DMS53 treated with DMSO at 0.1 percent for 48 hours (cell line): ENCODE measurements at regions not wholly inside any gene's neighbourhood (a gene's known extent, or its start where the extent isn't known, plus 50 kb on each side); places are given as distances from the start of the nearest gene placed in this dataset.

Experiments
- DNase-seq: peaks from one replicate; lab custom pipeline; 2025; ENCODE audit not compliant: unreplicated experiment; lab: John Stamatoyannopoulos, UW

- peak; percentile 86 for DNase-seq
Observed at GRCh38 chr1:177585302-177586220, 384.3 kb downstream of the SEC16B start.

- DNase-seq, result no peak
Observed at GRCh38 chr1:177573901-177574300, 396.0 kb downstream of the SEC16B start.

- DNase-seq, result no peak
Observed at GRCh38 chr1:177571485-177572076, 398.3 kb downstream of the SEC16B start.

GRCh38 chr1:177571076-177571475, 398.8 kb downstream of the SEC16B start:
- no peak for DNase-seq

GRCh38 chr1:177569476-177569875, 398.7 kb downstream of the BRINP2 start:
- DNase-seq, result no peak

- no peak for DNase-seq
Observed at GRCh38 chr1:177568622-177569021, 397.9 kb downstream of the BRINP2 start.

- DNase-seq, result peak; percentile 20
Observed at GRCh38 chr1:177567393-177567792, 396.6 kb downstream of the BRINP2 start.

DNA sequence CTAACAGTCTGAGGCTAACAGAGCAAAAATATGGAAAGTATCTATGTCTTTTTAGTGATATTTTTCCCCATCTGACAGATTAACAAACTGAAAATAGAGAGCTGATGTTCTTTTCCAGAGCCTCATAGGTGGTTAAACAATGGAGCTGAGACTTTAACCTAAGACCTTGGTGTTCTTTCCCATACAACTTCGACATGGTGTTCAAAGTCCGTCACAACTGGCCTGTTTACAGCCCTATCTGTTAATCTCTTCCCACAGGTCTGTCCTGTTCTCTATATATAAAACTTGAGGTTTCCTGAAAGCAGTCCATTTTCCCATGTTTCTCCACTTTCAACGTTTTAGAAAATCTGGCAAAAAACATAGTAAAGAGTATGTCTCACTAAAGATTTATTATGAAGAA, 395.7 kb downstream of the BRINP2 start:
- no peak for DNase-seq

DNA sequence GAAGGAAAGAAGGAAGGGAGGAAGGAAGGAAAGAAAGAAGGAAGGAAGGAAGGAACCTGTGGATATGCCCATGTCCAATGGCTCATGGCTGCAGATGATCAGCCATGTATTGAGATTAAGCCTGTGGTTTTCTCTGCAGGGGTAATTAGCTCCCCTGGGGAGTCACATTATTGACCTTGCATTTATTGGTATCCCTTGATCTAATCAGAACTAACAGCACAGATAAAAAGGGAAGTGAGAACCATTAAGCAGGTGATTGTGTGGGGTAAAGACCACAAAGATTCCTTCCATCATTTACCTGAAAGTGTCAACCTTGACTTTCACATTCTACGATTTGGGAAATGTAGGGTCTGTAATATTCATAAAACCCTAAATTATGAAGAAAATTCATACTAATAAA, 390.7 kb downstream of the BRINP2 start:
- DNase-seq, result no peak

DNA sequence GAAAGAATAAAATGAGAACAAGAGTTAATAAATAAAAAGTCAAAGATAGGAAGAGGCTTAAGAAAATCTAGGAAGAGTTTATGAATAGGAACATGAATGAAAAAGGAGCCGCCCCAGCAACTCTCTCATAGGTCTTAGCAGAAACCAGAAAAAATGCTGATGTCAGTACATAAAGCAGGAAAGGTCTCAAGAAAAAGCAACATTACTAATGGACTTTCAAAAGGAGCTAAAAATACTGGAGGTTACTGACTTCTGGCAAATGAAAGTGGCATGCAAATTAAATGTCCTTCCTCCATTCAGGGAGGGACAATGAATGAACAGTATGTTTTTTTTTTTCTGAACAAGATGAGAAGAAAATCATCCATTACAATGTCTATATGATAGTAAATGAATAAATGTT, 387.6 kb downstream of the BRINP2 start:
- DNase-seq, result no peak

GRCh38 chr1:177556163-177556562, 385.4 kb downstream of the BRINP2 start:
- no peak for DNase-seq

DNA sequence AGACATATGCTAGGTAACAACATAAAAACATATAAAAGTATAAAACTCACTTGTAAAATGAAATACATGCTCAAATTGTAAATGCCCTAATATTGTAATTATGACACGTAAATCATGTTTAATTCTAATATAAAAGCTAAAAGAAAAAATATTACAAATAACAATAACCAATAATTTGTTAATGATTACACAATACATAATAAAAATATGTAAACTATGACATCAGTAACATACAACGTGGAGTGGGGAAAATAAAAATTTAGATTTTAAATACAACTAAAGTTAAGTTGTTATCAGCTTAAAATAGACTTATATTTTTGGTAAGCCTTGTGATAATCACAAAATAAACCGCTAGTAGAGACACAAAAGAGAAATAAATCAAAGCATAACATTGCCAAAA, 376.4 kb downstream of the BRINP2 start:
- no peak for DNase-seq

- no peak for DNase-seq
Observed at GRCh38 chr1:177546346-177546745, 375.6 kb downstream of the BRINP2 start.

GRCh38 chr1:177526201-177526600, 355.4 kb downstream of the BRINP2 start:
- DNase-seq, result no peak

- no peak for DNase-seq
Observed at GRCh38 chr1:177525176-177525575, 354.4 kb downstream of the BRINP2 start.

DNA sequence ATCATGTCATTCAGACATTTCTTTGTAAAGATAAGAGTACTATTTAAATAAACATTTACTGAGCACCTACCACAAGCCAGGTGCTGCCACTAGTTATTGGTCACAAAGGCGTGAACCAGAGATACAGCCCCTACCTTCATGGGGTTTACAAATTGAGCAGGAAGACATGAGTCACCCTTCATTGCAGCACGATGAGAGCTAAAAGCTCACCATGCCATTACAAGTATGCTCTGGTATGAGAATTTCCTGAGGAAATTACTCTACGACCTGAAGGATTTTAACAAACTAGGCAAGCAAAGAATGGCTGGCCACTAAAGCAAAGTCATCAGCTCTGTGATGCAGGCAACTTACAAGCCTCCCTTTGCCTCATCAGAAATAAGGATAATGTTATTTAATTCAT, 346.8 kb downstream of the BRINP2 start:
- DNase-seq, result no peak

DNA sequence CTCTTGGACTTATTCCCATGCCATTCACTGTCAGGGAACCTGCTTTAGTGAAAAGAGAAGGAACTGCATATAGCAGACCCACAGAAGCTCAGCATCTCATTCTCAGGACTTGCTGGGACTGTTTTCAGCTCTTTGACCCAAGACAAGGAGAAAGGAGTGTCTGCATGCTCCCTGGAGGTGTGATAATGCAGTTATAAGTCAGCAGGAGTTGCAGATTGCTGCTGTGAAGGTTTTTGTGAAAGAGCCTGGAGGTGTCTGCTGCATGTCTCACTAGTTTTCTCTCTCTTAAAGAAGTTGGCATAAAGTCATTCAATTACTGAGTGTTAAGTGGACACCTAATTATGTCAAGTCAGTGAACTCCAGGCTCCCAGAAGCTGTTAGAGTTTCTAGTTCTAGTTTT, 343.4 kb downstream of the BRINP2 start:
- no peak for DNase-seq

GRCh38 chr1:177511036-177511435, 340.3 kb downstream of the BRINP2 start:
- no peak for DNase-seq

GRCh38 chr1:177505905-177506590, 335.3 kb downstream of the BRINP2 start:
- DNase-seq, result peak; percentile 4

DNA sequence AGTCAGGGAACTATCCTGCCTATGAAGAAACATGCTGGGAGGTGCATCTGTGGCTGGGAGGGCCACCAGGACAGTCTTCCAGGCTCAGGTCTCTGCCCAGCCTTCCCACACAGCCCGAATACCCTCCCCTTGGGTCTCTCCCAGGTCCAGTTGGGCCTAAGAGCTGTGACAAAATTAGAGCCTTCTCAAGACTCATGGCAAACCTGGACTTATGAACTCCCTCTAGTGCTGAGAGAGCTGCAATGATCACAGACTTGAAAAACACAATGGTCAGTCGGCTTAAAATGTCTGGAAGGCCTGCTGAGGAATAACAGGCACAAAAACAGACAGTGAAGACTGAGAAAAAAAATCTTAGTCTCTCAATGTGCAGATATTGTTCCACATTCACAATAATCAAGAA, 325.1 kb downstream of the BRINP2 start:
- DNase-seq, result no peak

DNA sequence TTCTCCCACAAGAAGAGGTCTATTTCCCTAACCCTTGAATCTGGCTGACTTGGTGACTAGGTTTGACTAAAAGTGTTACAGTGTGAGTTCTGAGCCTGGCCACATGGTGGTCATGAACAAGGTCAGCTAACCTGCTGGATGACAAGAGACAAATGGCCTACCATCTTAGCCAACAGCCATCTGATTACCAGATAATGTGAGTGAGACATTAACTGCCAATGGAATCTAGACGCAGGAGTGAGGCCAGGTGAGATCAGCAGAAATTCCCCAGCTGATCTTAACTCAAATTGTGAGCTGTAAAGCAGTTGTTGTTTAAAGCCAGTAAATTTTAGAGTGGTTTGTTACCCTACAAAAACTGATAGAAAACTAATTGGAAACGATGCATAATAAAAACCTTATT, 320.0 kb downstream of the BRINP2 start:
- DNase-seq, result no peak

DNA sequence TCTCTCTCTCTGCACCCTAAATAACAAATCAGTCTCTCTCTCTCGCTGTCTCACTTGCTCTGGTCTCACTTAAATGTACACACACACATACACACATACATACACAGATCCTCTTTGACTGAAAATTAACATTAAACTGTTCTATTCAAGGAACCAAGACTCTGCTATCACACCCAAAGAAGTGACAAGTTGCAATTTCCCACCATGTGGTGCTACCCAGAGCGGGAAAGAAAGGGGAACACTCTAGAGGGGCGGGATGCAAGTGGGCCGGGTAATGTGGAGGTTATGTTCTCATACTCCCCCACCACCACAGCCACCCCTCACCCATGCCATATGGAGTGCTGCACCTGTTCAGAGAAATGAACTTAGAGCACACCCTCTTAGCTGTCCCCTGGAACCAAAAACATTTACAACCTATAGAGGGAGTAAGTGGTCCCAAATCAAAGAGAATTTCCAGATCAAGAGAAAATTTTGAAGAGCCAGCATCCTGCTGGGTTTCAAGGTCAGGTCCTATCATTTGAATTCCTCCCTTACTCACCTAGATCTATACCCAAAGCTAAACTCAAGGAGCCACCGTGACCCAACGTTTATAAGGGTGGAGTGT, 319.4 kb downstream of the BRINP2 start:
- DNase-seq, result no peak
